ENCODE measurements at regions not wholly inside any gene's neighbourhood (a gene's known extent, or its start where the extent isn't known, plus 50 kb on each side); places are given as distances from the start of the nearest gene placed in this dataset.

DNA sequence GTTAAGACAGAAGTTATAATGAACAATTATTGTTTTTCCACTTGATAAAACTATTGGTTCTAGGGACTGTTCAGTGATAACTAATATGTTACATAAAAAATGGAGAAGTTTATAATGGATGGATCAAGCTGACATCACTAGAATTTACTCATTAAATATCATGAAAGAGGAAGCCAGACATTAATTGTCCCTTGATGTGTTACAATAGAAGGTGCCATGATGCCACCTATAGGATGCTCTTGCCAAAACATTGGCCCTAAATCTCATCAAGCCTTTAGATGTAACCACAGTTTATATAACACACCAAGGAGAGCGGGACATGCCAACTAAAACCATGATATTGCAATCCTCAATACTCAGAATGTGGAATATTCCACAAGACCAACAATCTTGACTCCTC, 147.9 kb upstream of the MON1B start:
- no peak for TF ChIP-seq POLR2AphosphoS5 (IDR thresholded peaks at IDR 0.05)
- TF ChIP-seq, protein P1, sequence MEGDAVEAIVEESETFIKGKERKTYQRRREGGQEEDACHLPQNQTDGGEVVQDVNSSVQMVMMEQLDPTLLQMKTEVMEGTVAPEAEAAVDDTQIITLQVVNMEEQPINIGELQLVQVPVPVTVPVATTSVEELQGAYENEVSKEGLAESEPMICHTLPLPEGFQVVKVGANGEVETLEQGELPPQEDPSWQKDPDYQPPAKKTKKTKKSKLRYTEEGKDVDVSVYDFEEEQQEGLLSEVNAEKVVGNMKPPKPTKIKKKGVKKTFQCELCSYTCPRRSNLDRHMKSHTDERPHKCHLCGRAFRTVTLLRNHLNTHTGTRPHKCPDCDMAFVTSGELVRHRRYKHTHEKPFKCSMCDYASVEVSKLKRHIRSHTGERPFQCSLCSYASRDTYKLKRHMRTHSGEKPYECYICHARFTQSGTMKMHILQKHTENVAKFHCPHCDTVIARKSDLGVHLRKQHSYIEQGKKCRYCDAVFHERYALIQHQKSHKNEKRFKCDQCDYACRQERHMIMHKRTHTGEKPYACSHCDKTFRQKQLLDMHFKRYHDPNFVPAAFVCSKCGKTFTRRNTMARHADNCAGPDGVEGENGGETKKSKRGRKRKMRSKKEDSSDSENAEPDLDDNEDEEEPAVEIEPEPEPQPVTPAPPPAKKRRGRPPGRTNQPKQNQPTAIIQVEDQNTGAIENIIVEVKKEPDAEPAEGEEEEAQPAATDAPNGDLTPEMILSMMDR (IDR thresholded peaks at IDR 0.05): no peak

Measured in breast epithelium (tissue), 3 donors.